Bronchial epithelial cell (primary cell): ENCODE measurements at regions not wholly inside any gene's neighbourhood (a gene's known extent, or its start where the extent isn't known, plus 50 kb on each side); places are given as distances from the start of the nearest gene placed in this dataset.

Experiments
- DNase-seq: peaks from one replicate; pipeline ENCODE4 v3.0.0-alpha.2; 2010; ENCODE audit warnings: low read depth
- FAIRE-seq: peaks from 2 replicates; lab custom pipeline; 2011; peaks lifted over from hg19 to GRCh38; lab: Jason Lieb, UNC
- H3K27me3 ChIP-seq: 2 replicates; pipeline ENCODE4 v1.5.1; 2011; ENCODE audit warnings: low read length; ENCODE audit not compliant: control insufficient read depth, insufficient read depth
- H3K36me3 ChIP-seq: 2 replicates; pipeline ENCODE4 v1.5.1; 2011; ENCODE audit warnings: low read length; ENCODE audit not compliant: control insufficient read depth, insufficient read depth
- H3K4me3 ChIP-seq: 2 replicates; pipeline ENCODE4 v1.5.1; 2011; ENCODE audit warnings: mild to moderate bottlenecking, low read depth, low read length, control low read depth
- CTCF ChIP-seq: IDR thresholded peaks from 2 replicates; pipeline ENCODE4 v1.5.1; 2011; ENCODE audit warnings: mild to moderate bottlenecking, moderate library complexity, low read length, control low read depth, inconsistent platforms; ENCODE audit not compliant: insufficient read depth, severe bottlenecking

- Histone ChIP-seq H3K4me3 (no peak overlapping the region), H3K27me3 (no peaks in the 10 kb centered on the region), H3K36me3 (no peaks in the 10 kb centered on the region)
- DNase-seq, result peak; percentile 78
- TF ChIP-seq CTCF, result no peak
- no peak for FAIRE-seq
These were observed 155.1 kb upstream of the HMGA2 start for GRCh38 chr12:65668981-65669695.

- no peak overlapping the region for H3K4me3 ChIP-seq
- no peaks in the 10 kb centered on the region for H3K27me3 ChIP-seq
- H3K36me3 ChIP-seq, result no peaks in the 10 kb centered on the region
- DNase-seq (peak; percentile 99), FAIRE-seq (no peak)
- no peak for TF ChIP-seq CTCF
These were observed 153.5 kb upstream of the HMGA2 start for GRCh38 chr12:65670775-65671174.

- H3K36me3 ChIP-seq, result no peaks in the 10 kb centered on the region
- H3K4me3 ChIP-seq, result no peak overlapping the region
- DNase-seq (peak; percentile 38), FAIRE-seq (no peak)
- no peak for TF ChIP-seq CTCF
- H3K27me3 ChIP-seq, result no peaks in the 10 kb centered on the region
These were observed 151.8 kb upstream of the HMGA2 start for GRCh38 chr12:65672441-65672840.

- H3K36me3 ChIP-seq, result no peaks in the 10 kb centered on the region
- FAIRE-seq (no peak), DNase-seq (peak; percentile 56)
- no peaks in the 10 kb centered on the region for H3K27me3 ChIP-seq
- no peak overlapping the region for H3K4me3 ChIP-seq
- no peak for TF ChIP-seq CTCF
These were observed 151.1 kb upstream of the HMGA2 start for GRCh38 chr12:65673156-65673690.

- Histone ChIP-seq H3K4me3 (no peak overlapping the region), H3K27me3 (no peaks in the 10 kb centered on the region), H3K36me3 (no peaks in the 10 kb centered on the region)
- FAIRE-seq, result no peak
- TF ChIP-seq CTCF, result no peak
- peak; percentile 55 for DNase-seq
These were observed 150.6 kb upstream of the HMGA2 start for GRCh38 chr12:65673732-65674131.
